Fibroblast of villous mesenchyme (primary cell): ENCODE measurements at regions not wholly inside any gene's neighbourhood (a gene's known extent, or its start where the extent isn't known, plus 50 kb on each side); places are given as distances from the start of the nearest gene placed in this dataset.

Experiments used
- DNase-seq: peaks from one replicate; pipeline ENCODE4 v3.0.0-alpha.2; 2010; ENCODE audit warnings: low read depth
- H3K4me3 ChIP-seq: 2 replicates; pipeline ENCODE4 v1.5.1; 2011; ENCODE audit warnings: low read depth, mild to moderate bottlenecking, low read length
- TF ChIP-seq, protein P1 (sequence below): IDR thresholded peaks from 2 replicates; pipeline ENCODE4 v1.5.1; 2012; ENCODE audit warnings: low read depth, mild to moderate bottlenecking, low read length; ENCODE audit not compliant: insufficient read depth

DNA sequence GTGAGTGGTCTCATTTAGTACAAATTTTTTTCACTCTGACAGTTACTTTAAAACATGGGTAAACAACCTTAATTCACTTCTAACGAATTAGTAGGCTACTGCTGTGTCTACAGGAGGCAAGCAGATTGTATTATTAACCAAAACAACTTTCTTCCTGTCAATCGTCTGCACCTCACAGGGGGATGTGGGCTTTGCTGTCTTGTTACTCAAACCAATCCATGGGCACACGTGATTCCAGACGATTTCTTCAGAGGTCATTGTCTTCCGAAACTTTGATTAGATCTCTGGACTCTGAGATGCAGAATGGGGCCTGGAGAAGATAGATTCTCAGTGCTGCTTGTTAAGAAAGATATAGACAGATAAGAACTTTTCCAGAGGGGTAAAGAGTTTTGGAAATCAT, 327.8 kb downstream of the DHX15 start:
- TF ChIP-seq, protein P1, sequence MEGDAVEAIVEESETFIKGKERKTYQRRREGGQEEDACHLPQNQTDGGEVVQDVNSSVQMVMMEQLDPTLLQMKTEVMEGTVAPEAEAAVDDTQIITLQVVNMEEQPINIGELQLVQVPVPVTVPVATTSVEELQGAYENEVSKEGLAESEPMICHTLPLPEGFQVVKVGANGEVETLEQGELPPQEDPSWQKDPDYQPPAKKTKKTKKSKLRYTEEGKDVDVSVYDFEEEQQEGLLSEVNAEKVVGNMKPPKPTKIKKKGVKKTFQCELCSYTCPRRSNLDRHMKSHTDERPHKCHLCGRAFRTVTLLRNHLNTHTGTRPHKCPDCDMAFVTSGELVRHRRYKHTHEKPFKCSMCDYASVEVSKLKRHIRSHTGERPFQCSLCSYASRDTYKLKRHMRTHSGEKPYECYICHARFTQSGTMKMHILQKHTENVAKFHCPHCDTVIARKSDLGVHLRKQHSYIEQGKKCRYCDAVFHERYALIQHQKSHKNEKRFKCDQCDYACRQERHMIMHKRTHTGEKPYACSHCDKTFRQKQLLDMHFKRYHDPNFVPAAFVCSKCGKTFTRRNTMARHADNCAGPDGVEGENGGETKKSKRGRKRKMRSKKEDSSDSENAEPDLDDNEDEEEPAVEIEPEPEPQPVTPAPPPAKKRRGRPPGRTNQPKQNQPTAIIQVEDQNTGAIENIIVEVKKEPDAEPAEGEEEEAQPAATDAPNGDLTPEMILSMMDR = no peak
- DNase-seq = no peak
- no peak overlapping the region for H3K4me3 ChIP-seq

- TF ChIP-seq, protein P1 = no peak
These were observed 328.3 kb downstream of the DHX15 start for GRCh38 chr4:24256066-24256465.

GRCh38 chr4:24252121-24252520, 332.2 kb downstream of the DHX15 start:
- no peak for DNase-seq
- TF ChIP-seq, protein P1 = no peak
- no peak overlapping the region for H3K4me3 ChIP-seq

More at GRCh38 chr4:24256066-24256465, 328.3 kb downstream of the DHX15 start:
- no peak for DNase-seq
- H3K4me3 ChIP-seq = no peak overlapping the region

GRCh38 chr4:24251589-24251988, 332.8 kb downstream of the DHX15 start:
- no peak for DNase-seq
- no peak overlapping the region for H3K4me3 ChIP-seq
- TF ChIP-seq, protein P1 = no peak

DNA sequence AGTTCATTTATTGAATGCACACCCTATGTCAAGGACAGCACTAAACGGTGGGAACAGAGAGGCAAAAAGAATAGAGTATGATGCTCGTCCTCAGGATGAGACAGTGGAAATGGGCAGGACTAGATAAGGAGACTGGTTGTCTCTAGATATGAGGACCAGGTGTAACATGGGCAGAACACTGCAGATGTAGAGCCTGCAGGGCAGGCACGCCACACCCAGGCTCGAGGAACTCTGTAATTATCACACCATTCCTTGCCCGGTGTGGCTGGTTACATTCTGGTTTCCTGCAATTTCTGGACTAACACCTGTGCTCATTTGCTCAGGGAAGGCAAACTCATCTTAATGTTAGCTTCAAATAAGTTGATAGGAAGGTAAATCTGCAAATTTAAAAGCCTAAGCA, 334.4 kb downstream of the DHX15 start:
- H3K4me3 ChIP-seq = no peak overlapping the region
- TF ChIP-seq, protein P1 = no peak
- no peak for DNase-seq

DNA sequence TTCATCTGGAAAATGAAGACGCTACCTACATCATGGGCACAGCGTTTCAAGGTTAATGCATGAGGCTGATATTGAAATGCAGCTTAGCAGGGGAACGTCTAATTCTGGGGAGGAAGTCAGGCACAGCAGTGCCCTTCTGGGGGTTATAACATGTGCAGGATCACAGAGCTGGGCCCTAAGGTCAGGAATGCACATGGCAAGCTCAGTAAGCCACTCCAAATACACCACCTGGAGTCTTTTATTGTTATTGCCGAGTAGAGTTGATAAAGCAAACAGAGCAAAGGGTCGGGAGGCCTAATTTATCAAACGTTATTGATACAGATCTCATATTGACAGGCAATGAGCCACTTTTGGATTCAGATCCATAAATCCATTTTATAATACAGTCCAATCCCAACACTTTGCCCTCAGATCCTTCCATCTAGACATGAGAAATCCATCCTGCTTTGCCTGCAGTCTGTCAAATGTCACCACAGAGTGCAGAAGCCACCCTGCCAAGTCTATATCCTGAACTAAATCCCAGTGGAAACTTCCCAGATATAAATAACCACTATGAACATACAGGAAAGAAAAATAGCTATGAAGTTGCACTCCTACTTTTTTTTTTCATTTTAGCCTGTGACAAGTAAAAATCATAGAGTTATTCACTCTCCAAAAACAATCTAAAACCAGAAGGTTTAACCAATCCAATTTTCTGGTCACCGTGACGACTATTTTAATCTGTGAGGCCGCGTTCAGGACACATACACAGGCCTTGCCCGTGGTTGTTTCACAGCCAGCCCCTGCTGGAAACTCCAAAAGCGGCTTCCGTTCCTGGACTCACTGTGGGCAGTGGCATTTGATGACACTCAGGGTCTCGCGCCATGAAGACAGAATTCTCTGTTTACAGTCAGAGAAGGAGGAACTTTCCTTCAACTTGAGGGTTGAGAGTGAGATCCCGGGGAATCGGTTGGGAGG, 335.4 kb downstream of the DHX15 start:
- TF ChIP-seq, protein P1 = no peak
- no peak for DNase-seq
- H3K4me3 ChIP-seq = no peak overlapping the region
